Vagina (tissue), 2 donors: ENCODE measurements at regions not wholly inside any gene's neighbourhood (a gene's known extent, or its start where the extent isn't known, plus 50 kb on each side); places are given as distances from the start of the nearest gene placed in this dataset.
"Not testable (repeated sequence)": the region's sequence is repeated elsewhere in the genome, so short reads cannot be mapped to it uniquely, and the experiment has no call there.

Experiments used
- DNase-seq, 2 donors: peaks; one replicate each; pipeline ENCODE4 v3.0.0-alpha.2; 2017; ENCODE audit errors: extremely low spot score in 2 of 2
- H3K27ac ChIP-seq: fragments of 200-600 bp; sonication (generic); one replicate; pipeline ENCODE4 v1.5.1; 2019
- H3K27me3 ChIP-seq: fragments of 200-600 bp; sonication (generic); one replicate; pipeline ENCODE4 v1.5.1; 2019
- H3K36me3 ChIP-seq, 2 donors: fragments of 200-600 bp; sonication (generic); one replicate each; pipeline ENCODE4 v1.5.1; 2017 to 2019
- H3K4me1 ChIP-seq: fragments of 200-600 bp; sonication (generic); one replicate; pipeline ENCODE4 v1.5.1; 2019
- H3K4me3 ChIP-seq, 2 donors: fragments of 200-600 bp; sonication (generic); 1 replicate in 1 of 2; 2 replicates in 1 of 2; pipeline ENCODE4 v1.5.1; 2016 to 2019
- H3K9me3 ChIP-seq: fragments of 200-600 bp; sonication (generic); one replicate; pipeline ENCODE4 v1.5.1; 2019
- CTCF ChIP-seq, 3 experiments: fragments of 450-650 bp in 2 of 3; fragments of 200-600 bp in 1 of 3; sonication (generic) in 1 of 3; IDR thresholded peaks; one replicate each; pipeline ENCODE4 v1.5.1; 2017 to 2019; ENCODE audit warnings: antibody characterized with exemption in 3 of 3, mild to moderate bottlenecking in 2 of 3, moderate library complexity in 2 of 3
- POLR2A ChIP-seq, 2 donors: fragments of 450-650 bp; IDR thresholded peaks; one replicate each; pipeline ENCODE4 v1.6.1; 2017; ENCODE audit warnings: antibody characterized with exemption in 2 of 2, mild to moderate bottlenecking in 2 of 2, moderate library complexity in 2 of 2
- POLR2AphosphoS5 ChIP-seq, 2 donors: sonication (generic); formaldehyde crosslinking; IDR thresholded peaks; one replicate each; pipeline ENCODE4 v1.9.0; 2017; ENCODE audit warnings: antibody characterized with exemption in 2 of 2, mild to moderate bottlenecking in 2 of 2, low read depth in 1 of 2; ENCODE audit not compliant: insufficient read depth in 1 of 2
- intact Hi-C: fragments of 100-400 bp; cut with DNase I; formaldehyde crosslinking; loops from one replicate; pipeline ENCODE4 v1.15.1; 2023

GRCh38 chr6:168913866-168914469 is 339.7 kb downstream of the THBS2 start:
- TF ChIP-seq POLR2A (IDR thresholded peaks at IDR 0.05) (no peak), POLR2AphosphoS5 (IDR thresholded peaks at IDR 0.05; ENCODE audit: insufficient read depth in 1 of 2, low read depth in 1 of 2) (no peak), CTCF (IDR thresholded peaks at IDR 0.05) (no peak)
- Histone ChIP-seq H3K4me3 (no peak overlapping the region), H3K4me1 (peaks cover 5% of the 10 kb centered on the region), H3K36me3 (no peaks in the 10 kb centered on the region), H3K27me3 (no peaks in the 10 kb centered on the region), H3K27ac (no peak overlapping the region), H3K9me3 (no peaks in the 10 kb centered on the region)
- intact Hi-C loops = no loop called here
- DNase-seq = no peak

GRCh38 chr6:168913231-168913865 is 340.3 kb downstream of the THBS2 start:
- DNase-seq, H3K27ac ChIP-seq, intact Hi-C loops, H3K27me3 ChIP-seq, H3K36me3 ChIP-seq, H3K4me1 ChIP-seq, H3K4me3 ChIP-seq, H3K9me3 ChIP-seq: not testable (repeated sequence)

GRCh38 chr6:168909288-168909687 is 344.4 kb downstream of the THBS2 start:
- Histone ChIP-seq H3K27me3 (no peaks in the 10 kb centered on the region), H3K36me3 (no peaks in the 10 kb centered on the region), H3K9me3 (no peaks in the 10 kb centered on the region), H3K27ac (no peak overlapping the region), H3K4me1 (no peaks in the 10 kb centered on the region), H3K4me3 (no peak overlapping the region)
- TF ChIP-seq CTCF (IDR thresholded peaks at IDR 0.05) = no peak
- no peak for TF ChIP-seq POLR2AphosphoS5 (IDR thresholded peaks at IDR 0.05; ENCODE audit: insufficient read depth in 1 of 2, low read depth in 1 of 2)
- TF ChIP-seq POLR2A (IDR thresholded peaks at IDR 0.05) = no peak
- intact Hi-C loops = no loop called here
- no peak for DNase-seq

- intact Hi-C loops = no loop called here
- Histone ChIP-seq H3K4me3 (no peak overlapping the region), H3K9me3 (no peaks in the 10 kb centered on the region), H3K4me1 (no peaks in the 10 kb centered on the region), H3K36me3 (no peaks in the 10 kb centered on the region), H3K27ac (no peak overlapping the region), H3K27me3 (no peaks in the 10 kb centered on the region)
- TF ChIP-seq POLR2AphosphoS5 (IDR thresholded peaks at IDR 0.05; ENCODE audit: insufficient read depth in 1 of 2, low read depth in 1 of 2) (no peak), POLR2A (IDR thresholded peaks at IDR 0.05) (no peak), CTCF (IDR thresholded peaks at IDR 0.05) (peak in 1 of 3 experiments; percentile 15)
- DNase-seq = no peak
These were observed 344.8 kb downstream of the THBS2 start for GRCh38 chr6:168908887-168909286.

GRCh38 chr6:168908166-168908565 is 345.5 kb downstream of the THBS2 start:
- intact Hi-C loops = no loop called here
- no peaks in the 10 kb centered on the region for H3K9me3 ChIP-seq
- no peak overlapping the region for H3K4me3 ChIP-seq
- H3K27ac ChIP-seq = no peak overlapping the region
- no peaks in the 10 kb centered on the region for H3K27me3 ChIP-seq
- no peaks in the 10 kb centered on the region for H3K4me1 ChIP-seq
- TF ChIP-seq POLR2A (IDR thresholded peaks at IDR 0.05) (no peak), POLR2AphosphoS5 (IDR thresholded peaks at IDR 0.05; ENCODE audit: insufficient read depth in 1 of 2, low read depth in 1 of 2) (no peak), CTCF (IDR thresholded peaks at IDR 0.05) (no peak)
- no peaks in the 10 kb centered on the region for H3K36me3 ChIP-seq
- no peak for DNase-seq
